Smooth muscle cell (in vitro differentiated cells): ENCODE measurements at regions not wholly inside any gene's neighbourhood (a gene's known extent, or its start where the extent isn't known, plus 50 kb on each side); places are given as distances from the start of the nearest gene placed in this dataset.
A peak's percentile ranks its signal among the peaks of the same experiment; 100 is the strongest.

Source experiments
- DNase-seq: peaks from one replicate; lab custom pipeline; 2025; ENCODE audit not compliant: unreplicated experiment; lab: John Stamatoyannopoulos, UW
- H2AFZ ChIP-seq: fragments of 200-600 bp; sonication (generic); 2 replicates; pipeline ENCODE4 v1.6.0; 2016; ENCODE audit warnings: antibody characterized with exemption, low read depth, mild to moderate bottlenecking
- H3F3A ChIP-seq: fragments of 200-600 bp; sonication (generic); 2 replicates; pipeline ENCODE4 v1.6.0; 2017; ENCODE audit warnings: antibody characterized with exemption, low read depth
- H3K27ac ChIP-seq: fragments of 200-600 bp; sonication (generic); 2 replicates; pipeline ENCODE4 v1.5.1; 2016; ENCODE audit warnings: low read depth, mild to moderate bottlenecking
- H3K27me3 ChIP-seq: fragments of 200-600 bp; sonication (generic); 2 replicates; pipeline ENCODE4 v1.6.1; 2016; ENCODE audit warnings: low read depth, mild to moderate bottlenecking
- H3K36me3 ChIP-seq: fragments of 200-600 bp; sonication (generic); 2 replicates; pipeline ENCODE4 v1.5.1; 2016; ENCODE audit warnings: low read depth
- H3K4me1 ChIP-seq: fragments of 200-600 bp; sonication (generic); 2 replicates; pipeline ENCODE4 v1.5.1; 2016; ENCODE audit warnings: low read depth
- H3K4me2 ChIP-seq: fragments of 200-600 bp; sonication (generic); 2 replicates; pipeline ENCODE4 v1.6.0; 2016; ENCODE audit warnings: mild to moderate bottlenecking
- H3K4me3 ChIP-seq: fragments of 200-600 bp; sonication (generic); 2 replicates; pipeline ENCODE4 v1.5.1; 2016; ENCODE audit warnings: mild to moderate bottlenecking
- H3K79me2 ChIP-seq: fragments of 200-600 bp; sonication (generic); 2 replicates; pipeline ENCODE4 v1.6.0; 2016; ENCODE audit warnings: low read depth, mild to moderate bottlenecking
- H3K9ac ChIP-seq: fragments of 200-600 bp; sonication (generic); 2 replicates; pipeline ENCODE4 v1.6.0; 2016; ENCODE audit warnings: low read depth
- H3K9me3 ChIP-seq: fragments of 200-600 bp; sonication (generic); replicated peaks from 2 replicates; pipeline ENCODE4 v1.5.1; 2016; ENCODE audit warnings: low read depth
- H4K20me1 ChIP-seq: fragments of 200-600 bp; sonication (generic); 2 replicates; pipeline ENCODE4 v1.6.0; 2016; ENCODE audit warnings: low read depth
- CTCF ChIP-seq: fragments of 200-600 bp; sonication (generic); IDR thresholded peaks from 2 replicates; pipeline ENCODE4 v1.5.1; 2017; ENCODE audit warnings: borderline replicate concordance, mild to moderate bottlenecking, antibody characterized with exemption; ENCODE audit not compliant: insufficient read depth, poor library complexity, severe bottlenecking
- WGBS: methylation state at CpG from one replicate; pipeline ENCODE4 v1.1.7; 2016; ENCODE audit warnings: low lambda C conversion rate; 5-methylcytosine and 5-hydroxymethylcytosine counted together

- 42% methylated on average over 7 of the region's 7 CpGs for WGBS
- H2AFZ ChIP-seq: no peak overlapping the region
- no peaks in the 10 kb centered on the region for H3K4me1 ChIP-seq
- no peaks in the 10 kb centered on the region for H3K79me2 ChIP-seq
- H3K4me2 ChIP-seq: no peak overlapping the region
- no peak for DNase-seq
- H3K27me3 ChIP-seq: no peaks in the 10 kb centered on the region
- H3K4me3 ChIP-seq: no peak overlapping the region
- H3F3A ChIP-seq: no peaks in the 10 kb centered on the region
- no peak overlapping the region for H3K27ac ChIP-seq
- TF ChIP-seq CTCF: peak; percentile 25
- no peaks in the 10 kb centered on the region for H3K36me3 ChIP-seq
- no peaks in the 10 kb centered on the region for H3K9me3 ChIP-seq
- H3K9ac ChIP-seq: no peak overlapping the region
- H4K20me1 ChIP-seq: no peaks in the 10 kb centered on the region
These were observed 60.9 kb upstream of the MC3R start for GRCh38 chr20:56187534-56188165.

- Histone ChIP-seq H3K4me3 (no peak overlapping the region), H3K4me2 (no peak overlapping the region), H3K79me2 (no peaks in the 10 kb centered on the region), H3K36me3 (no peaks in the 10 kb centered on the region), H3K27ac (no peak overlapping the region), H3F3A (no peaks in the 10 kb centered on the region), H3K9ac (no peak overlapping the region), H2AFZ (no peak overlapping the region), H3K4me1 (no peaks in the 10 kb centered on the region), H4K20me1 (no peaks in the 10 kb centered on the region), H3K27me3 (no peaks in the 10 kb centered on the region), H3K9me3 (no peaks in the 10 kb centered on the region)
- no peak for DNase-seq
- whole genome bisulfite sequencing: 51% methylated on average over 5 of the region's 5 CpGs
- TF ChIP-seq CTCF: no peak
These were observed 54.5 kb upstream of the MC3R start for GRCh38 chr20:56194042-56194441.

GRCh38 chr20:56195946-56196345 lies 52.6 kb upstream of the MC3R start:
- H3K4me3 ChIP-seq: no peak overlapping the region
- WGBS: 57% methylated on average over 2 of the region's 2 CpGs
- H3K36me3 ChIP-seq: no peaks in the 10 kb centered on the region
- H3K9me3 ChIP-seq: no peaks in the 10 kb centered on the region
- no peak overlapping the region for H3K27ac ChIP-seq
- no peak overlapping the region for H3K4me2 ChIP-seq
- no peaks in the 10 kb centered on the region for H3K79me2 ChIP-seq
- no peaks in the 10 kb centered on the region for H4K20me1 ChIP-seq
- no peak overlapping the region for H2AFZ ChIP-seq
- TF ChIP-seq CTCF: no peak
- no peaks in the 10 kb centered on the region for H3K27me3 ChIP-seq
- DNase-seq: no peak
- no peaks in the 10 kb centered on the region for H3K4me1 ChIP-seq
- no peaks in the 10 kb centered on the region for H3F3A ChIP-seq
- H3K9ac ChIP-seq: no peak overlapping the region
